ENCODE measurements at regions not wholly inside any gene's neighbourhood (a gene's known extent, or its start where the extent isn't known, plus 50 kb on each side); places are given as distances from the start of the nearest gene placed in this dataset.

- H3F3A ChIP-seq (ENCODE audit: low read depth) = no peaks in the 10 kb centered on the region
- H3K4me3 ChIP-seq = no peak overlapping the region
- H3K27me3 ChIP-seq = no peaks in the 10 kb centered on the region
- H3K27ac Mint-ChIP-seq = no peak overlapping the region
- no peaks in the 10 kb centered on the region for H4K20me1 ChIP-seq (ENCODE audit: low read depth)
- no peaks in the 10 kb centered on the region for H3K9me3 ChIP-seq (ENCODE audit: low read depth)
- H3K79me2 ChIP-seq (ENCODE audit: low read depth) = no peaks in the 10 kb centered on the region
- no peak overlapping the region for H3K4me2 ChIP-seq
- H3K4me1 ChIP-seq = peaks cover 9% of the 10 kb centered on the region
- no peaks in the 10 kb centered on the region for H3K36me3 Mint-ChIP-seq
- H3K9me3 Mint-ChIP-seq = no peaks in the 10 kb centered on the region
- no peak overlapping the region for H3K27ac ChIP-seq
- H3K9ac ChIP-seq = no peak overlapping the region
- H3K36me3 ChIP-seq = no peaks in the 10 kb centered on the region
- no peak for DNase-seq (ENCODE audit: low spot score)
- peaks cover 4% of the 10 kb centered on the region for H3K27me3 Mint-ChIP-seq (ENCODE audit: insufficient read depth, low read depth)
- H2AFZ ChIP-seq (replicated peaks) = no peak overlapping the region
- TF ChIP-seq EZH2phosphoT487 (IDR thresholded peaks at IDR 0.05) (no peak), EZH2 (IDR thresholded peaks at IDR 0.05) (no peak), CTCF (IDR thresholded peaks at IDR 0.05) (no peak)
- no peak overlapping the region for H3K4me3 Mint-ChIP-seq
- peaks cover 10% of the 10 kb centered on the region for H3K4me1 Mint-ChIP-seq
Measured at GRCh38 chr2:181311837-181312236, 145.3 kb upstream of the ITGA4 start.

GRCh38 chr2:181312515-181312927, 144.7 kb upstream of the ITGA4 start:
- Histone ChIP-seq H3F3A (ENCODE audit: low read depth) (no peaks in the 10 kb centered on the region), H4K20me1 (ENCODE audit: low read depth) (no peaks in the 10 kb centered on the region), H3K79me2 (ENCODE audit: low read depth) (no peaks in the 10 kb centered on the region), H3K27me3 (no peaks in the 10 kb centered on the region), H3K4me1 (peaks cover 9% of the 10 kb centered on the region), H3K27ac (no peak overlapping the region), H2AFZ (replicated peaks) (no peak overlapping the region), H3K4me3 (no peak overlapping the region), H3K9ac (no peak overlapping the region), H3K36me3 (no peaks in the 10 kb centered on the region), H3K4me2 (no peak overlapping the region), H3K9me3 (ENCODE audit: low read depth) (no peaks in the 10 kb centered on the region)
- H3K9me3 Mint-ChIP-seq = no peaks in the 10 kb centered on the region
- peaks cover 2% of the 10 kb centered on the region for H3K27me3 Mint-ChIP-seq (ENCODE audit: insufficient read depth, low read depth)
- H3K4me3 Mint-ChIP-seq = no peak overlapping the region
- no peak for DNase-seq (ENCODE audit: low spot score)
- H3K4me1 Mint-ChIP-seq = peaks cover 10% of the 10 kb centered on the region
- H3K27ac Mint-ChIP-seq = no peak overlapping the region
- no peak for TF ChIP-seq EZH2phosphoT487 (IDR thresholded peaks at IDR 0.05)
- TF ChIP-seq CTCF (IDR thresholded peaks at IDR 0.05) = no peak
- TF ChIP-seq EZH2 (IDR thresholded peaks at IDR 0.05) = no peak
- H3K36me3 Mint-ChIP-seq = no peaks in the 10 kb centered on the region

- peaks cover 10% of the 10 kb centered on the region for H3K4me1 Mint-ChIP-seq
Measured at GRCh38 chr2:181313845-181314244, 143.3 kb upstream of the ITGA4 start.

More at GRCh38 chr2:181313845-181314244, 143.3 kb upstream of the ITGA4 start:
- peaks cover 9% of the 10 kb centered on the region for H3K4me1 ChIP-seq
- no peak for DNase-seq (ENCODE audit: low spot score)
- H2AFZ ChIP-seq (replicated peaks) = no peak overlapping the region
- H3K27me3 ChIP-seq = no peaks in the 10 kb centered on the region
- no peak for TF ChIP-seq EZH2 (IDR thresholded peaks at IDR 0.05)
- no peak for TF ChIP-seq EZH2phosphoT487 (IDR thresholded peaks at IDR 0.05)
- TF ChIP-seq CTCF (IDR thresholded peaks at IDR 0.05) = no peak
- H3K36me3 ChIP-seq = no peaks in the 10 kb centered on the region
- no peaks in the 10 kb centered on the region for H3K9me3 Mint-ChIP-seq
- H3K27ac ChIP-seq = no peak overlapping the region
- no peaks in the 10 kb centered on the region for H3K36me3 Mint-ChIP-seq
- H4K20me1 ChIP-seq (ENCODE audit: low read depth) = no peaks in the 10 kb centered on the region
- H3K9ac ChIP-seq = no peak overlapping the region
- no peak overlapping the region for H3K27ac Mint-ChIP-seq
- H3K4me2 ChIP-seq = no peak overlapping the region
- H3F3A ChIP-seq (ENCODE audit: low read depth) = no peaks in the 10 kb centered on the region
- H3K4me3 ChIP-seq = no peak overlapping the region
- H3K27me3 Mint-ChIP-seq (ENCODE audit: insufficient read depth, low read depth) = no peaks in the 10 kb centered on the region
- H3K79me2 ChIP-seq (ENCODE audit: low read depth) = no peaks in the 10 kb centered on the region
- no peaks in the 10 kb centered on the region for H3K9me3 ChIP-seq (ENCODE audit: low read depth)
- no peak overlapping the region for H3K4me3 Mint-ChIP-seq

All from neural progenitor cell (in vitro differentiated cells).